ENCODE measurements at regions not wholly inside any gene's neighbourhood (a gene's known extent, or its start where the extent isn't known, plus 50 kb on each side); places are given as distances from the start of the nearest gene placed in this dataset.

DNA sequence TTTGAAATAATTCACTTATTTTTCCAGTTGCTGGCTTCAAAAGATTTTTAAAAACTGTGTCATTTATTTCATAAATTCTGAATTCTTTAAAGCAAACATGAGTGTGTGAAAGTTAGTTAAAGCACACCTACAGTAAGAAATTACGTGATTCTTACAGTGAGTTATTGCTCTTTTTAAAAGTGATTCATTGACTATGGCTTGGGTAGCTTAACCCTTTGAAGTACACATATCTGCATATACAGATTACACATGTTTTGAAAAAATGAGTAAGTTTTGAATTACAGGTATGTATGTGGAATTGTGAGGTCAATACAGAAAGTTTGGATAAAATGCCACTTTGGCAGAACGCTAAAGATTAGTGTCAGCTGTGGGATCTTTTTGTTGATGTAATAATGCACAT lies 64.5 kb upstream of the MBNL1 start:
- TF ChIP-seq, protein P1, sequence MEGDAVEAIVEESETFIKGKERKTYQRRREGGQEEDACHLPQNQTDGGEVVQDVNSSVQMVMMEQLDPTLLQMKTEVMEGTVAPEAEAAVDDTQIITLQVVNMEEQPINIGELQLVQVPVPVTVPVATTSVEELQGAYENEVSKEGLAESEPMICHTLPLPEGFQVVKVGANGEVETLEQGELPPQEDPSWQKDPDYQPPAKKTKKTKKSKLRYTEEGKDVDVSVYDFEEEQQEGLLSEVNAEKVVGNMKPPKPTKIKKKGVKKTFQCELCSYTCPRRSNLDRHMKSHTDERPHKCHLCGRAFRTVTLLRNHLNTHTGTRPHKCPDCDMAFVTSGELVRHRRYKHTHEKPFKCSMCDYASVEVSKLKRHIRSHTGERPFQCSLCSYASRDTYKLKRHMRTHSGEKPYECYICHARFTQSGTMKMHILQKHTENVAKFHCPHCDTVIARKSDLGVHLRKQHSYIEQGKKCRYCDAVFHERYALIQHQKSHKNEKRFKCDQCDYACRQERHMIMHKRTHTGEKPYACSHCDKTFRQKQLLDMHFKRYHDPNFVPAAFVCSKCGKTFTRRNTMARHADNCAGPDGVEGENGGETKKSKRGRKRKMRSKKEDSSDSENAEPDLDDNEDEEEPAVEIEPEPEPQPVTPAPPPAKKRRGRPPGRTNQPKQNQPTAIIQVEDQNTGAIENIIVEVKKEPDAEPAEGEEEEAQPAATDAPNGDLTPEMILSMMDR (IDR thresholded peaks at IDR 0.05; ENCODE audit: low read depth, low read length, poor library complexity, severe bottlenecking), result no peak
- TF ChIP-seq EZH2phosphoT487 (IDR thresholded peaks at IDR 0.05; ENCODE audit: borderline replicate concordance, low read length), result no peak
